H1 (cell line): ENCODE measurements at regions not wholly inside any gene's neighbourhood (a gene's known extent, or its start where the extent isn't known, plus 50 kb on each side); places are given as distances from the start of the nearest gene placed in this dataset.

Experiments
- CTCF ChIA-PET: fragments of 300-600 bp; sonication (Branson Sonifier 250); formaldehyde crosslinking; loops from one replicate; lab custom pipeline; 2021; ENCODE audit not compliant: partially characterized antibody; lab: Charles Lee
- POLR2A ChIA-PET: fragments of 300-600 bp; sonication (Branson Sonifier 250); formaldehyde crosslinking; loops from one replicate; lab custom pipeline; 2021; ENCODE audit warnings: inconsistent platforms; ENCODE audit not compliant: partially characterized antibody; lab: Charles Lee
- DNase-seq, 2 experiments: peaks; one replicate each; pipeline versions ENCODE4 v3.0.0 to v3.0.0-alpha.2; 2010 to 2022; ENCODE audit warnings: low spot score in 2 of 2, low read depth in 1 of 2, mixed read lengths in 1 of 2
- FAIRE-seq: peaks from 2 replicates; lab custom pipeline; 2011; peaks lifted over from hg19 to GRCh38; lab: Jason Lieb, UNC
- H2AFZ ChIP-seq: 2 replicates; pipeline ENCODE4 v1.8.1; 2012; ENCODE audit warnings: low read length, inconsistent platforms
- H2AK5ac ChIP-seq: 2 replicates; pipeline ENCODE4 v1.6.1; 2013; ENCODE audit warnings: low read depth, low read length
- H2BK120ac ChIP-seq: replicated peaks from 2 replicates; pipeline ENCODE3; 2013; ENCODE audit warnings: low read depth, low read length, inconsistent platforms
- H2BK12ac ChIP-seq: 2 replicates; pipeline ENCODE4 v1.6.1; 2013; ENCODE audit warnings: low read depth, low read length
- H2BK15ac ChIP-seq: 2 replicates; pipeline ENCODE4 v1.6.1; 2013; ENCODE audit warnings: low read length
- H2BK20ac ChIP-seq: 2 replicates; pipeline ENCODE4 v1.6.1; 2013; ENCODE audit warnings: low read length
- H2BK5ac ChIP-seq: 2 replicates; pipeline ENCODE4 v1.6.1; 2013; ENCODE audit warnings: low read depth, low read length
- H3K14ac ChIP-seq: 2 replicates; pipeline ENCODE4 v1.6.1; 2013; ENCODE audit warnings: inconsistent platforms; ENCODE audit not compliant: insufficient read length
- H3K18ac ChIP-seq: 2 replicates; pipeline ENCODE4 v1.6.1; 2013; ENCODE audit warnings: low read length; ENCODE audit errors: extremely low read depth
- H3K23ac ChIP-seq: 2 replicates; pipeline ENCODE4 v1.6.1; 2013; ENCODE audit warnings: inconsistent platforms; ENCODE audit not compliant: insufficient read length
- H3K23me2 ChIP-seq: 2 replicates; pipeline ENCODE4 v1.6.1; 2013; ENCODE audit warnings: low read depth, low read length
- H3K27ac ChIP-seq: 2 replicates; pipeline ENCODE4 v1.6.1; 2011; ENCODE audit warnings: low read depth, low read length, inconsistent platforms
- H3K27me3 ChIP-seq, 4 experiments: replicated peaks in 1 of 4; 1 replicate in 1 of 4; 2 replicates in 3 of 4; pipeline versions ENCODE4 v1.6.1 to v1.8.1; 2011 to 2013; ENCODE audit warnings: low read length in 3 of 4, mild to moderate bottlenecking in 3 of 4, inconsistent platforms in 2 of 4, mixed read lengths in 2 of 4, moderate library complexity in 1 of 4; ENCODE audit not compliant: control insufficient read depth in 3 of 4, insufficient read depth in 3 of 4; ENCODE audit errors: extremely low read depth in 1 of 4
- H3K36me3 ChIP-seq, 4 experiments: 2 replicates each; pipeline versions ENCODE4 v1.6.1 to v1.8.1; 2011 to 2013; ENCODE audit warnings: mild to moderate bottlenecking in 4 of 4, low read length in 3 of 4, moderate library complexity in 2 of 4, control low read depth in 1 of 4, inconsistent platforms in 1 of 4; ENCODE audit not compliant: insufficient read depth in 4 of 4, control insufficient read depth in 2 of 4
- H3K4ac ChIP-seq: replicated peaks from 2 replicates; pipeline ENCODE3; 2013; ENCODE audit warnings: low read length, low read depth, mixed read lengths, inconsistent platforms; ENCODE audit not compliant: insufficient read length
- H3K4me1 ChIP-seq, 4 experiments: replicated peaks in 1 of 4; 1 replicate in 1 of 4; 2 replicates in 3 of 4; pipeline versions ENCODE4 v1.6.1 to v1.8.1; 2011 to 2013; ENCODE audit warnings: low read length in 3 of 4, inconsistent platforms in 2 of 4, mixed read lengths in 1 of 4; ENCODE audit not compliant: insufficient read depth in 4 of 4, control insufficient read depth in 3 of 4
- H3K4me2 ChIP-seq, 2 experiments: 2 replicates each; pipeline versions ENCODE4 v1.6.1 to v1.8.1; 2011 to 2013; ENCODE audit warnings: low read depth in 2 of 2, low read length in 2 of 2, control low read depth in 1 of 2, inconsistent platforms in 1 of 2, mild to moderate bottlenecking in 1 of 2; ENCODE audit not compliant: insufficient read depth in 1 of 2
- H3K4me3 ChIP-seq, 4 experiments: fragments of 200-600, 300-600 bp in 1 of 4; sonication (generic), shearing (Covaris generic), sonication (Bioruptor Twin) in 1 of 4; 2 replicates each; pipeline versions ENCODE4 v1.5.1 to v1.8.1; 2011 to 2016; ENCODE audit warnings: low read length in 4 of 4, low read depth in 3 of 4, control low read depth in 2 of 4, inconsistent platforms in 2 of 4, mild to moderate bottlenecking in 2 of 4, mixed read lengths in 1 of 4, moderate library complexity in 1 of 4; ENCODE audit not compliant: insufficient read depth in 2 of 4; ENCODE audit errors: extremely low read depth in 1 of 4
- H3K56ac ChIP-seq: replicated peaks from 2 replicates; pipeline ENCODE3; 2013; ENCODE audit warnings: low read depth, mild to moderate bottlenecking, mixed read lengths, low read length, inconsistent platforms; ENCODE audit not compliant: insufficient read length
- H3K79me1 ChIP-seq: 2 replicates; pipeline ENCODE4 v1.6.1; 2013; ENCODE audit warnings: low read depth, low read length, control low read depth
- H3K79me2 ChIP-seq, 2 experiments: 2 replicates each; pipeline versions ENCODE4 v1.6.1 to v1.8.1; 2012 to 2013; ENCODE audit warnings: low read length in 2 of 2, mild to moderate bottlenecking in 2 of 2, inconsistent platforms in 1 of 2; ENCODE audit not compliant: insufficient read depth in 2 of 2, control insufficient read depth in 1 of 2
- H3K9ac ChIP-seq, 4 experiments: replicated peaks in 1 of 4; 1 replicate in 1 of 4; 2 replicates in 3 of 4; pipeline versions ENCODE4 v1.6.1 to v1.8.1; 2011 to 2013; ENCODE audit warnings: low read depth in 3 of 4, low read length in 3 of 4, control low read depth in 2 of 4, mild to moderate bottlenecking in 2 of 4, moderate library complexity in 2 of 4, inconsistent platforms in 1 of 4; ENCODE audit errors: extremely low read depth in 1 of 4
- H3K9me3 ChIP-seq, 2 experiments: 2 replicates each; pipeline versions ENCODE4 v1.6.1 to v1.8.1; 2012 to 2013; ENCODE audit warnings: mild to moderate bottlenecking in 2 of 2, moderate library complexity in 2 of 2, control low read depth in 1 of 2, inconsistent platforms in 1 of 2, low read depth in 1 of 2, low read length in 1 of 2, mixed read lengths in 1 of 2; ENCODE audit not compliant: insufficient read depth in 2 of 2
- H4K20me1 ChIP-seq, 2 experiments: replicated peaks in 1 of 2; 2 replicates each; pipeline versions ENCODE3 to v1.8.1; 2011 to 2013; ENCODE audit warnings: inconsistent platforms in 2 of 2, low read length in 2 of 2, mild to moderate bottlenecking in 1 of 2; ENCODE audit not compliant: insufficient read depth in 2 of 2, control insufficient read depth in 1 of 2
- H4K5ac ChIP-seq: 2 replicates; pipeline ENCODE4 v1.6.1; 2013; ENCODE audit warnings: low read length, low read depth, mixed read lengths, inconsistent platforms; ENCODE audit not compliant: insufficient read length
- H4K8ac ChIP-seq: 2 replicates; pipeline ENCODE4 v1.8.0; 2013; ENCODE audit warnings: mild to moderate bottlenecking, moderate library complexity, low read length, inconsistent platforms; ENCODE audit not compliant: insufficient read depth; ENCODE audit errors: extremely low read depth
- H4K91ac ChIP-seq: replicated peaks from 2 replicates; pipeline ENCODE3; 2013; ENCODE audit warnings: low read length, mixed read lengths, inconsistent platforms; ENCODE audit not compliant: insufficient read length
- CBX5 ChIP-seq: fragments of 300-800, 300-1000 bp; sonication (generic); IDR thresholded peaks from 2 replicates; pipeline ENCODE4 v1.7.1; 2016; ENCODE audit warnings: antibody characterized with exemption, low read length, low read depth
- CBX8 ChIP-seq: fragments of 300-800, 300-1000 bp; sonication (generic); IDR thresholded peaks from 2 replicates; pipeline ENCODE4 v1.7.1; 2016; ENCODE audit warnings: low read depth, low read length, borderline replicate concordance
- CEBPB ChIP-seq: IDR thresholded peaks from 2 replicates; pipeline ENCODE4 v1.6.1; 2012; ENCODE audit warnings: low read depth, low read length
- KDM4A ChIP-seq: IDR thresholded peaks from one replicate; pipeline ENCODE4 v1.7.1; 2012; ENCODE audit warnings: low read depth, mild to moderate bottlenecking, moderate library complexity, low read length, inconsistent platforms; ENCODE audit not compliant: severe bottlenecking
- PHF8 ChIP-seq: fragments of 200-600 bp; sonication (generic); conservative IDR thresholded peaks from 2 replicates; pipeline ENCODE4 v1.7.1; 2012; ENCODE audit warnings: low read depth, mild to moderate bottlenecking, inconsistent platforms, low read length, moderate library complexity
- POLR2A ChIP-seq, 2 experiments: IDR thresholded peaks; 1 replicate in 1 of 2; 2 replicates in 1 of 2; pipeline ENCODE4 v1.6.1; 2011; ENCODE audit warnings: low read depth in 2 of 2, low read length in 2 of 2, mild to moderate bottlenecking in 2 of 2; ENCODE audit errors: control extremely low read depth in 1 of 2
- RFX5 ChIP-seq: IDR thresholded peaks from 2 replicates; pipeline ENCODE4 v1.6.1; 2011; ENCODE audit warnings: low read depth, low read length, improper control_type of control experiment, borderline replicate concordance
- SP1 ChIP-seq: IDR thresholded peaks from 2 replicates; pipeline ENCODE4 v1.6.1; 2011; ENCODE audit warnings: low read depth, low read length
- SP2 ChIP-seq: IDR thresholded peaks from 2 replicates; pipeline ENCODE4 v1.6.1; 2012; ENCODE audit warnings: mild to moderate bottlenecking, low read length, inconsistent platforms
- SP4 ChIP-seq: IDR thresholded peaks from 2 replicates; pipeline ENCODE4 v1.6.1; 2012; ENCODE audit warnings: low read length, inconsistent platforms
- SRF ChIP-seq: IDR thresholded peaks from 2 replicates; pipeline ENCODE4 v1.6.1; 2011; ENCODE audit warnings: mild to moderate bottlenecking, low read depth, low read length, moderate library complexity
- TAF1 ChIP-seq: IDR thresholded peaks from 2 replicates; pipeline ENCODE4 v1.6.1; 2011; ENCODE audit warnings: mild to moderate bottlenecking, low read depth, low read length
- WGBS, 2 experiments: shearing (Covaris generic) in 1 of 2; methylation state at CpG; one replicate each; pipeline versions ENCODE4 v1.1.6 to v1.1.7; 2013 to 2015; ENCODE audit warnings: low lambda C conversion rate in 2 of 2, mixed read lengths in 2 of 2, inconsistent platforms in 1 of 2, low coverage in 1 of 2, missing lambda C conversion rate in 1 of 2; ENCODE audit not compliant: insufficient replicate concordance in 2 of 2, insufficient coverage in 1 of 2, insufficient read length in 1 of 2; ENCODE audit errors: extremely low coverage in 1 of 2, missing lambda C conversion rate in 1 of 2; 5-methylcytosine and 5-hydroxymethylcytosine counted together

GRCh38 chr7:137151041-137151689 is 192.4 kb downstream of the PTN start:
- H3K18ac ChIP-seq = no peak overlapping the region
- H2AFZ ChIP-seq = no peak overlapping the region
- H3K27ac ChIP-seq = no peak overlapping the region
- H2BK20ac ChIP-seq = no peak overlapping the region
- H3K9ac ChIP-seq = no peak overlapping the region
- no peak overlapping the region for H2BK12ac ChIP-seq
- ChIA-PET POLR2A (no interaction called here), CTCF (no interaction called here)
- no peak overlapping the region for H3K4me3 ChIP-seq
- FAIRE-seq (no peak), DNase-seq (no peak)
- H2BK15ac ChIP-seq = no peak overlapping the region
- H4K5ac ChIP-seq = no peak overlapping the region
- H3K36me3 ChIP-seq = no peaks in the 10 kb centered on the region
- no peaks in the 10 kb centered on the region for H3K27me3 ChIP-seq
- no peak overlapping the region for H3K4me2 ChIP-seq
- no peak overlapping the region for H4K91ac ChIP-seq
- TF ChIP-seq KDM4A (no peak), POLR2A (IDR thresholded peaks at IDR 0.05; ENCODE audit: control extremely low read depth in 1 of 2, low read depth in 2 of 2, low read length in 2 of 2) (no peak), CEBPB (no peak), SRF (no peak), SP1 (no peak), CBX8 (no peak), SP4 (no peak), PHF8 (no peak), CBX5 (no peak), SP2 (no peak), TAF1 (no peak), RFX5 (no peak)
- H3K23ac ChIP-seq = no peak overlapping the region
- no peak overlapping the region for H3K4ac ChIP-seq
- WGBS, 2 experiments = 60% methylated on average over 3 of the region's 5 CpGs; no CpG with 5 or more reads in 1 of the 2 experiments
- no peak overlapping the region for H3K14ac ChIP-seq
- no peaks in the 10 kb centered on the region for H3K23me2 ChIP-seq
- no peak overlapping the region for H2BK120ac ChIP-seq
- no peak overlapping the region for H2AK5ac ChIP-seq
- H3K4me1 ChIP-seq = no peaks in the 10 kb centered on the region
- H2BK5ac ChIP-seq = no peak overlapping the region
- H4K20me1 ChIP-seq = no peaks in the 10 kb centered on the region
- H3K79me1 ChIP-seq = no peaks in the 10 kb centered on the region
- H3K56ac ChIP-seq = no peak overlapping the region
- no peaks in the 10 kb centered on the region for H3K79me2 ChIP-seq
- no peaks in the 10 kb centered on the region for H3K9me3 ChIP-seq
- no peak overlapping the region for H4K8ac ChIP-seq
